NCI-H345 treated with DMSO at 0.1 percent for 48 hours (cell line): ENCODE measurements at regions not wholly inside any gene's neighbourhood (a gene's known extent, or its start where the extent isn't known, plus 50 kb on each side); places are given as distances from the start of the nearest gene placed in this dataset.

Experiments
- DNase-seq: peaks from one replicate; lab custom pipeline; 2025; ENCODE audit not compliant: unreplicated experiment; lab: John Stamatoyannopoulos, UW

DNA sequence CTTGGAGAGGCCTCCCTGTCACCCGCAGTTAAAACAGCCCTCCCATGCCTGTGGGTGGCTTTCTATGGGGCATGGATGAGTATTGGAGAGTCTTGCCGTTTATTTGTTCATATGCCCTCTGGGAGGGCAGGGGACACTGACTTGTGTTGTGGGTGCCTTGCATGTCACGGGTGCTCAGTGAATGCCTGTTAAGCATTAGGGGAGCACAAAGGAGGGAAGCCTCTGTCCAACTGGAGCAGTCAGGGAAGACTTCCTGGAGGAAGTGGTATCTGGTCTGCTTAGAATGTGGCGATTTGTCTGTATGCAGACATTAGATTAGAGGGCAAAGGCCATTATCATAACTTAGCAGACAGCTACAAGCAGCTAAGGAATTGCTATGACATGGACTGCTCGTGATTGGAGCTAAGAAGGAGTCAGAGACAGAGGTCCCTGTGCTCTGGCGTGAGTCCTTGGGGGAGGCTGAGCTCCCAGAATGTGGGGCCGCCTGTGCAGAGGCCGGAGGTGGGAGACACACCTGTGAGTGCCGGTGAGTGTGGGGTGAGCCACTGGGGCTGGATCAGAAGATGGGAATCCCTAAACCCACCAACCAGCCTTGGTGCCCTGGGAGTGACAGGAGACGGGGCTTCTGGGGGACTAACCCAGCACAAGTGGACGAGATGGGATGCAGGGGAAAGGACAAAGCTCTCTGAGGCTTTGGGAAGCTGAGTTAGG is 286.1 kb downstream of the SEC14L1 start:
- DNase-seq = no peak

DNA sequence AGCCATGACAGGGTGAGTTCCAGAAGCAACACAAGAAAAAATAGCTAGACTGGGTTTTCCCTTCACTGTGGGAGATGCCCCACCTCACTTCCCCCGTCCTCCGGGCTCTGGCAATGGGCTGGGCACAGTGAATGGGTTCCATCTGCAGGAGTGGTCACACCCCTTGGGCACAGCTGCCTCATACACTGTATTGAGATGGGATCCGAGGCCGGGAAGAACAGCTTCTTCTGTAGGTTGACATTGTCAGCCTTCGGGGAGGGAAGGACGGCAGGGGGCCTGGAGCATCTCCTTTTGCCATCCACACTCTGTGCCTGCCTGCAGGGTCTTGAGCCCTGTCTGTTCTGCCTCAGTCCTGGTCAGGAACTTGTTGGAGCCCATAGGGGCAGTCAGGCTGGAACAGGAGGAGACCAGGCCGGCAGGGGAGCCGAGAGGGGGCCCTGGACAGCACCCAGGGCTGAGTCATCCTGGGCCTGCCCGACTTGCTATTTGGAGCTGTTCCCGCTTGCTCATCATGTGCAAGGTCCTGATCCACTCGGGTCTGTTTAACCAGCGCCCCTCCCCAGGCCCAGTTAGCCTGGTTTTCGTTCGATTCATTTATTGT is 286.7 kb downstream of the SEC14L1 start:
- peak; percentile 19 for DNase-seq

DNA sequence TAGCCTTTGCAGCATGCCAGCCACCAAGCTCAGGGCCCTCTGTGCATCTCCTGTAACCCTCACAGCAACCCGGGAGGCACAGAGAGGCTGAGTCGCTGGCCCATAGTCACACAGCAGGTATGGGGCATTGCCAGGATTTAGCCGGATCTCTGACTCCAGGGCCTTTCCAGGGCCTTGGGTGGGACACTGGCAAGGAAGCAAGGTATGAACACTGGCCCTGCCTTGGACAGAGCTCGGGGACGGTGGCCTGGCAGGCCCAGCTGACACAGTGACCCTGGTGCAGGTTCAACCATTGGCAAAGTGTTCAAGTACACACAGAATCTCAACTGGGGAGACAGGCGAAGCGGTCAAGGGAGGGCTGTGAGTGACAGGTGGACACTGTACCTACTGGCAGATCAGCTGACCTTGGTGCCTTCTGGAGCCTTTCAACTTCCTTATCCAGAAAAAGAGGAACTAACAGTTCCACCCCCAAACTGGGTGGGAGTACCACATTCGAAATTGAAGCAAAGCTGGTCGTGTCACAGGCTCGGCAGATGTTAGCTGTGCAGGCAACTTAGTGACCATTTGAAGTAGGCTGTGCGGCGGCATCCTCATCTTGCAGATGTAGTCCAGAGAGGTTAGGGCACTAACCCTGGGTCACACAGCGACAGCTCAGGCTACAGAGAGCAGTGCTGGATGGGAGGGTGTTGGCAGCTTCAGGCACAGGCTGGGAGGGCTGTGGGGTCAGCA is 287.4 kb downstream of the SEC14L1 start:
- no peak for DNase-seq

DNA sequence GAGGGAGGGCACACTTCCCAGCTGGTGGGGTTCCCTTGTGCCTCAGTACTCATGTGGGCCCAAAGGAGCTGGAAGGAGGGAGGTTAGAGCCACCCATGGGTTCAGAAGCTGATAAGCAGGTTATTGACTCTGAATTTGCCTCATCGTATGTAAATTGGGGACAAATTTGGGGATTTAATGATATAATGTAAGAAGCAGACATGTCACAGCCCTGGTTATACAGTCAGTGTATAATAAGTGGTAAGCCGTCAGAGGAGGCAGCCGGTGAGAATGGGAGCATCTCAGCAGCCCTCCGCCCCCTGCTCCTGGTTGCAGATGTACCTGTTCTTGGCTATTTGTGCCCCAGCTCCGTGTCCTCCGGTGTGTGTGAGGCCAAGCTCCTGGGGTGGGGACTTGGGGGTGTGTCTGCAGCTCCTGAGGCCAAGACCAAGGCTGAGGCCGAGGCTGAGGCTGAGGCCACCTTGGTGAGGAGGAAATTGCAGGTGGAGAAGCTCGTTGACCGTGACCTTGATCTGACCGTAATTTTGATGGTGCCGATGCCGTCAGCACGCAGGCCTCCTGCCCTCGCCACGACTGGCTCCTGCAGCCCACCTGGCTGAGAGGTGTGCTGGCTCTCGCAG is 288.1 kb downstream of the SEC14L1 start:
- no peak for DNase-seq

DNA sequence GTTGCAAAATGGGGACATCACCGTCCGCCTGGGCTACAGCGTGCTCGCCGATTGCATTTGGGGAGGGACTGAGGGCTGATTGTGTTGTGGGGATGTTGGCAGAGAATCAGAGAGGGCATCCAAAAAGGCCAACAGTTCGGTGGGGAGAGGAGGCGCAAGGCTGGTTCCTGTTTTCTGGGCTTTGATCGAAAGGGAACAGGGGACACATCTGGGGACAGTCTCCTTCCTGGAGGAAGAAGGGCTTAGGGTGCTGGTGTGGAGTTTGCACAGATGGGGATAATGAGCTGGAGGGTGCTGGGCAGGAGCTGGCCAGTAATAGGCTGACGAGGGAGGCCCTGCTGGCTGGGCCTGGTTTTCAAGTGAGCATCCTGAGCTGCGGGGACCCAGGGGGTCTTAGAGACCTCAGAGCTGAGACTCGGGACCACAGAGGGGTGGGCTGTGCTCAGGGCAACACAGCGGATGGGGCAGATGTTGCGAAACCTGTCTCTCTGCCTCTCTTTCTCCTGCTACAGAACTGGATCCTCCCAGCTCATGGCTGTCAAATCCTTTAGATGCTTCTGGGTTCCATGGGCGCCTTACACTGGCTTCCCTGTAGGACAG is 288.7 kb downstream of the SEC14L1 start:
- no peak for DNase-seq

DNA sequence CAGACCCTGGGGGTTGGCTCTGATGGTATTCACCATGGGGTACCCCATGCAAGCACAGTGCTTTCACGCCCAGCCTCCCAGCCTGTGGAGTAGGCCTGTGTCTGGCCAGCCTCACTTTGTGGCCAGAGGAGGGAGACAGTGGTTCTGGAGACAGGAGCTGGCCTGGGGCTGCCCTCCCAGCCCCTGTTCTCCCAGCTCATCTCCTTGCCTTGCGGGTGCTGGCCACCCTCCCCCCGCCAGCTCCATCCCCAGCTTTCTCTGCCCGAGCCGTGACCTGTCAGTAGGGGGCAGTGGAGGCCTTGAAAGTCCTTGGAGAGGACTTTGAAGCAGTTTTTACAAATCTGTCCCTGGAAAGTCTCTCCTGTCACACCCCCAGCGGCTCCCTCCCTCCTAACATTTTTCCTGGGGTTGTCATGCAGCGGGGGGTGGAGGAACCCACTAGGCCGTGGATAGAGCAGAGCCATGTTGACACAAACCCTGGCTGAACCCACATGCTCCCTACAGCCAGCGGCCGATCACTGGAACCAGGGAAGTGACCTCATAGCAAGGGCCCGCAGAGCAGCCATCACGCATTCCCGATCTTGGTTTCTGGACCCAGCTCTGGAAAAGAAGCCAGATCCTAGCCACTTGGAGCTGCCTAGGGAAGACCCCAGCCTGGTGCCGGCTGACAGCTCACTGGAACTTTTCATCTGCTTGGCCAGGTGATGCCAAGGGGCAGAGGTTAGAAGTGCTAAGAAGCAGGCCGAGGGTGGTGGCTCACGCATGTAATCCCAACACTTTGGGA is 289.4 kb downstream of the SEC14L1 start:
- peak; percentile 22 for DNase-seq

DNA sequence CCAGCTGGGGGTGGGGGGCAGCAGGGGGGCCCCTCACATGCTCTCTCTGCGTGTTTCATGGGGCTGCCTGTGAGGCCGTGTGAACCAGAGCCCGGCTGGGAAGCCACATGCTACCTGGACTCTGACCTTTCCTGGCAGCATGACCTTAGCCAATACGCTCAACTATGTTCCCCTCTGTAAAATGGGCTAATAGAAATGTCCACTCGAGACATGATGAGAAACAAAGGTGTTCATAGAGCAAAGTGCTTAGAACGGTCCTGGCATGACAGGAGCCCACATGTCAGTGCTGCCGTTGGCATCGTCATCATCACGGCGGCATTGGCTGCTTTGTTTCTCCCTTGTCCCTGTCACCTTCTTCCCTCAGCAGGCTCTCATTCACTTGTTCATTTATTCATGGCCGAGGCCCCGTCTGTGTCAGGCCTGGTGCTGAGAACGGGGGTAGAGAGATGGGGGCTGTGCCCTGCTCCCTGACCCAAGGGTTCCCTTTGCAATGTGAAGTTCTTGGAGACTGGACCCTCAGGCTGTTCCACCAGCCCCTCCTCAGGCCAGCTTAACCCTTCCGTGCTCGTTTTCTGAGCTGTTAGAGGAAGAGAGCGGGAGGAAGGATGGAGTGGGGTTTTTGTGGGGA is 291.4 kb downstream of the SEC14L1 start:
- no peak for DNase-seq

DNA sequence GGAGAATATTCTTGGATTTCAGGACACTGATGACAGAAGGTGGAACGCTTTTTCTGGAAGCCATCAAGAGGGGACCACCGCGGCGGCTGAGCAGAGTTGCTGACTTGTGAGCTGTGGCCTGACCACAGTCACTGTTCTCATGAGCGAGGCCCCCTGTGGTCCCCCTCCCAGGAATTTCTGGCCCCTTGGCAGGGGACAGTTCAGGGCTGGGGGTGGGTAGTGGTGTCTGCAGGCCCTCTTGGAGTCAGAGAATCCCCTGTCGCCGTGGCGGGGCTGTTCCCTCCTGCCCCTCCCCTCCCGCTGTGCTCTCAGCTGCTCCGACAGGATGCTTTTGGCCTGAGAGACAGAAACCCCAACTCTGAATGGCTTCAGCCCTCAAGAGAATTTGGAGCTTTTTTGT is 292.0 kb downstream of the SEC14L1 start:
- no peak for DNase-seq

DNA sequence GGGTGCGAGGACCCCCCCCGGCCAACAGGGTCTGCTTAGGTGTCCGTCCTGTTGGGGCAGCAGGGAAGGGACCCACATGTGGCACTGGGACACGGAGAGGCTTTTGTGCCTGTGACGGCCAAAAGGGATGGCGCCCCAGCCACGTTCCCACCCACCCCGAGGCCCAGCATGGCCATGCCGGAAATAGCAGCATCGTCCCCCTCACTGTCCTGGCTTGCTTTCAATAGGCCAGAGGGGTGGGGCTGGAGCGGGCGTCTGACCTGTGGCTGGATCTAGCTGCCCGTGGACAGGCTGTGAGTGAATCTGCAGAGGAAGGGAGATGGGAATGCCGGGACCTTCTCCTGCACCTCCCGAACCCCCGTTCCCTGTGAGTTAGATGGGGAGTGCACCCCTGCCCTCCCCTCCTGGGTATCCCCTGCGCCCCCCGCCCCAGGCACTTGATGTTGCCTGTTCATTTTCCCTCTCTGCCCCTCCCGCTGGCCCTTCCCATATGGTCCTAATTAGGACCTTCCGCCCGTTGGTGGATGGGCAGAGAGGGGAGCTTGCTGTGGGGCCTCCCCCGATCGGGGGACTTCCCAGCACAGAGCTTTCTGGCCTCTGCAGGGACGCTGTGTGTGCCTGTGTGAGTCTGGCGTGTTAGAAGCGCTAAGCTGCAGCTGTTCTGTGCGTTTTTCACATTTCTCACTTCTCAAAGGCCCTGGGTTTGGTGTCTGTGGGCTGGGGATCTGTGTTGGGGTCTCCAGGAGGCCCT is 292.8 kb downstream of the SEC14L1 start:
- DNase-seq = no peak

DNA sequence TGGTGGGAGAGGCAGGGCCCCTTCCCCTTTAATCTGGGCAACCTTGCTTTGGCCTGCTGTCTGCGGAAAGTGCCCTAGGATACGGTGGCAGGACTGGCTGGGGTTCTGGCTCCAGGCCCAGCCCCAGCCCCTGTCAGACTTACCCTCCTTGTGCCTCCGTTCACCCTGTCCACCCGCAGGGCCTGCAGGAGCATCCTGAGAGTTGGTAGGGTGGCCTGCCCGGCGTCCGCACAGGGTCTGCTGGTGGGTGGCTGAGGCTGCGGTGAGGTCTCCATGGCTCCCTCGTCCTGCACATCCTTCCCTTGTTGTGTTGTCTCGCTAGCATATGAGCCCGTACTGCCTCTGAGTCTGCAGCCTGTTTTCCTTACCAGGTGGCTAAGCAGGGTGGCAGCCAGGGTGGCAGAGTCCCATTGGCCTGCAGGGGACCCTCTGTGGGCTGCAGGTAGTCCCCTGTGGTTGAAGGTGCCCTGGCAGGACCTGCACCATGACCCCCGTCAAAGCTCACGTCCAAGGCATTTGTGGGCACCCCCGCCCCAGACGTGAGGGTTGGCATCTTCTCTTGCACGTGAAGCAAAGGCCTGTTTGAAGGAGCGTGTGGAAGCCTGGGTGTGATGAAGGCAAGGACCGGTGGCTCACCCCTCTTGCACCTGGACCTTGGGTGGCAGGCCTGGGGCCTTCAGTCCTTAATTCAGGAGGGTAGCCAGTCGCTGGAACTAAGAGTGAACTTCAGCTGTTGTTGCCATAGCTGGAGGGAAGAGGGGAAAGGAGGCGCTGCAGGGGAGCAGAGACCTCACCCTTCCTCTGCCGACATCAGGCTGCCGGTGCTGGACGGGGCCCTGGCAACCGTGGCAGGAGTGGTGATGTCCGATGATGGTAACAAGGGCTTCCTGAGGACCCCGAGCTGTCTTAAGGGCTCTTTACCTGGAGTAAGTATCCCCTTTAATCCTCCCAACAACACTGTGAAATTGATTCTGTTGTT is 293.7 kb downstream of the SEC14L1 start:
- DNase-seq = no peak

DNA sequence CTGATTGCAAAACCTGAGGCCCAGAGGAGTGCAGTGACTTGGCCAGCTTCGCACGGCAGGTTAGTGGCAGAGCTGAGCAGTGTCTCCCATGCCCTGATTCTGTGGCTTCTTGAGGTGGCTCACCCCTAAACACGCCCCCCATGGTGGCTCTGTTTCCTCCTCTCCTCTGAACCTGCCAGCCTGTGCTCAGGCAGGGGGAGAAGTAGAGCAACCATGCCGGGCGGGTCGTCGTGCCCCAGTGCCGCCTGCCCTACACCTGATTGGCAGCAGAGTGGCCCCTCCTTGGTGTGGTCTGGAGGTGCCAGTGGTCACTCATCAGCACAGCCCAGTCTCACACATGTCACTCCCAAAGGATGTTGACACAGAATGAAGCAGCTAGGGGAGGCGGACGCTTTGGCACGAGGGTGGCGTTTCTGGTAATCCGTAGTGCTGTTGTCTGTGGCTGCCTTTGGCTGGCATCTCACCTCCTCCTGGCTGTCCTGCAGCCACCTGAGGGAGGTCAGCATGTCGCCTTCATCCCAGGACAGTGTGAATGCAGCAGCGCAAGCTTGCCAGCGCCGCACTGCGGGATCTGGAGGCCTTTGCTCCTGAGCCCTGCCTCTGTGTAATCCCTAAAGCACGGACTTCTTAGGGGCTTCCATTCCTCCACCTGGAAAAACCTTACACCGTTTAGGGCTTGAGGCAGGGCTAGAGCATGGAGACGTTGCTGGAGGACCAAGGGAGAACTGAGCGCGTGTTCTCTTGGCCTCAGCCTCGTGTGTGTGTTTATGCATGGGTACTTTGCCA is 294.7 kb downstream of the SEC14L1 start:
- DNase-seq = no peak

DNA sequence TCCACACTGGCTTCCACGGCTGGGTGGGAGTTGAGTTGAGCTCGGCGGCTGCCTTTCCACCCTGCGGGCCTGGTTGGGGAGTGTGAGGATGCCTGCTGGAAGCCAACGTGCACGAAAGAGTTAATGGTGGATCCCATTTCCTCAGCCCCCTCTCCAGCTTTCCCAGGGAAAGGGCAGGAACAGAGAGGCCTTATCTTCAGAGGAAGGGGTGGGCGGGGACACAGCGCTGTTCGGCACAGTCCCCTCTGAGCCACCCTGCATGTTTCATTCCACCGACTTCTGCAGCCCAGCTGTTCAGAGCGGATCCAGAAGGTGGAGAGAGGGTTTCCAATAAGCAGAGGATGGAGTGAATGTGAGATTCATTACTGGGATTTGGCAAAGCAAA is 295.3 kb downstream of the SEC14L1 start:
- no peak for DNase-seq

DNA sequence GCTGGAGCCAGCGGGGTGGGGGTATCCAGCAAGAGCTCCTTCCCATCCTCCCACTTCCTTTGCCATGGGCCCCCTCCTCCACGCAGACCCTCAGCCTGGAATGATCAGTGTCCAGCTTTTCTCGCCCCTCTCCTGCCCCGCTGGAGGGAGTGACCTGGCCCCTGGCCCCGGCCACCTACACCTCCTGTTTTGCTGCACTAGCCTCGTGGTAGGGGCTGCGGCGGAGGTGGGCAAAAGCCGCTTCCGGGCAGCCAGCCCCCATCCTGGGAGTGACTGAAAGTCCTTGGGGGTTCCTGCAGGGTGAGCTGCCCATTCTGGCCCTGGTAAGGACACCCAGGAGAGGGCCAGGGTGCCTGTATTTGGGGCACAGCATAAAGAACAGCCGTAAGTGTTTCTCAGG is 295.7 kb downstream of the SEC14L1 start:
- DNase-seq = no peak

DNA sequence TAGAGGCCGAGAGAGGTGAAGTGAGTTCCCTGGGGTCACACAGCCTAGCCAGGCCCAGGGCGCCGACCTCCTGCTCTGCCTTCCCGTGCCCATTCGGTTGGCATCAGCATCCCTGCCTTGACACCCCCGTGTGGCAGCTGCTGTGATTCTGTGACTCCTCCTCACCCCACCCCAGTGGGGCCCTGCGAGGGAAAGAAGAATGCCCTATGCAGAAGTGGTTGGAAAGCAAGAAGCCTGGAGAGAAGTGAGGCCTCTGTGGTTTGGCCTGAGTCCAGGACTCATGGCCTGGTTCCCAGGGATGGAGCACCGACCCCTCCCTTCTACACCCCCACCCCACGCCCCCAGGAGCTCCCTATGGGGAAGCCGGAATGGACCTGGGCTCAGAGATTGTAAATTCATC is 296.2 kb downstream of the SEC14L1 start:
- no peak for DNase-seq

DNA sequence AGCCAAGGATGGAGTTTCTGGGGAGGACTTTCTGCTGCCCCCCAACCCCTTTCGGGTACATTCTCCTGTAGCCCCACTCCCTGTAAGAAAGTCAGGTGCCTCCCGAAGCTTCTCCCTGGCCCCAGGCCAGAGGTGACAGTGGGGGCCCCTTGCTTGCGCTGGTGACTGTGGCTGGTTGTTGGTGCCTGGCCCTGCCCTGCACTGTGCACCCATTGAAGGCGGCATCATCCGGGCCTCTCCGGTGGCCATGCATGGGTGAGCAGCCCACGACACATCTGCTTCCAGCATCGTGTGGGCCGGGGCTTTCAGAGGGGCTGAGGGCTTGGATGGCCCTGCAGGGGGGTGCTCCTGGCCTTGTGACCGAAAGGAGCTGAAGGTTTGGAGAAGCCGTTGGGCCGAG is 297.0 kb downstream of the SEC14L1 start:
- DNase-seq = no peak

DNA sequence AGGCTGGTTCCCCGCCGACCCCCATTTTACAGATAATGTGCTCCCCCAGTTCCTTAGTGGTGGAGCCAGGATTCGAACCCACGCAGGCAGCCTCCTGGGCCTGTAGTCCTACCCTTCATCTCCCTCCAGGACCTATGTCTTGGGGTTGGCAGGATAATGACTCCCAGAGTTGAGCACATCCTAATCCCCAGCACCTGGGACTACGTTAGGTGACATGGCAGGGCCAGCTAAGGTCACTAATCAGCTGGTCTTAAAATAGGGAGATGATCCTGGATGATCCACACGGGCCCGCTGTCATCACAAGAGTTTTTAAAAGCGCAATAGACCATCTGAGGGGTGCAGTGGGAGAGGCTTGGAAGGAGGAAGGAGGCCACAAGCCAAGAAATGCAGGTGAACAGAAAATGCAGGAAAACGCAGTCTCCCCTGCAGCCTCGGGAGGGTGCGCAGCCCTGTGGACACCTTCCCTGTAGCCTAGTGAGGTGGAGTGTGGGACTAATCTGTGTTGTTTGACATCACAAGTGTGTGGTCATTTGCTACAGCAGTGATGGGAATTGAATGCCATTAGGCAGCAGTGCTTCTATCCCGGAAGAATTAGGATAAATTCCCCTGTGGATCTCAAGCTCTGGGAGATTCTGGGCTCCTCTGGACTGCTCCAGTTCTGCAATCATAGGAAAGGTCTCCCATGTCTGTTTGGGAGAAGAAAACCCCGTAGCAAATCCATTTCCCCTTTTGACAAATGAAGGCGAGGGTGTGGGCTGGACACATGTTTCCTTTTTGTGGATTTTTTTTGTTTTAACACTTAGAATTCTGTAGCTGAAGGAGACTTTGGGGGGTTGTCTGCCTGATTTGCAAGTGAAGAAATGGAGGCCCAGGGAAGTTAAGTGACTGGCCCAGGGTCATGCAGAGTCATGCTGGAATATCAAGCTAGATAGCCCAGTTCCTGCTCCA is 297.7 kb downstream of the SEC14L1 start:
- DNase-seq = no peak
